Endothelial cell of umbilical vein (primary cell): ENCODE measurements at regions not wholly inside any gene's neighbourhood (a gene's known extent, or its start where the extent isn't known, plus 50 kb on each side); places are given as distances from the start of the nearest gene placed in this dataset.

Experiments
- FOS ChIP-seq: IDR thresholded peaks from 2 replicates; pipeline ENCODE4 v1.6.1; 2011; ENCODE audit warnings: mild to moderate bottlenecking, low read length, moderate library complexity, borderline replicate concordance; ENCODE audit not compliant: insufficient read depth
- JUN ChIP-seq: IDR thresholded peaks from 2 replicates; pipeline ENCODE4 v1.6.1; 2011; ENCODE audit warnings: borderline replicate concordance, low read depth; ENCODE audit not compliant: insufficient read length, insufficient read depth
- TF ChIP-seq, protein P1 (sequence below): IDR thresholded peaks from 2 replicates; pipeline ENCODE4 v1.6.1; 2011; ENCODE audit not compliant: insufficient read depth, insufficient read length
- TF ChIP-seq, protein P2 (sequence below), 2 donors: IDR thresholded peaks; 1 replicate in 1 of 2; 2 replicates in 1 of 2; pipeline ENCODE4 v1.5.1; 2011; ENCODE audit warnings: low read length in 2 of 2, mild to moderate bottlenecking in 2 of 2, moderate library complexity in 2 of 2, control low read depth in 1 of 2, inconsistent platforms in 1 of 2, low read depth in 1 of 2; ENCODE audit not compliant: insufficient read depth in 1 of 2; ENCODE audit errors: extremely low read depth in 1 of 2

DNA sequence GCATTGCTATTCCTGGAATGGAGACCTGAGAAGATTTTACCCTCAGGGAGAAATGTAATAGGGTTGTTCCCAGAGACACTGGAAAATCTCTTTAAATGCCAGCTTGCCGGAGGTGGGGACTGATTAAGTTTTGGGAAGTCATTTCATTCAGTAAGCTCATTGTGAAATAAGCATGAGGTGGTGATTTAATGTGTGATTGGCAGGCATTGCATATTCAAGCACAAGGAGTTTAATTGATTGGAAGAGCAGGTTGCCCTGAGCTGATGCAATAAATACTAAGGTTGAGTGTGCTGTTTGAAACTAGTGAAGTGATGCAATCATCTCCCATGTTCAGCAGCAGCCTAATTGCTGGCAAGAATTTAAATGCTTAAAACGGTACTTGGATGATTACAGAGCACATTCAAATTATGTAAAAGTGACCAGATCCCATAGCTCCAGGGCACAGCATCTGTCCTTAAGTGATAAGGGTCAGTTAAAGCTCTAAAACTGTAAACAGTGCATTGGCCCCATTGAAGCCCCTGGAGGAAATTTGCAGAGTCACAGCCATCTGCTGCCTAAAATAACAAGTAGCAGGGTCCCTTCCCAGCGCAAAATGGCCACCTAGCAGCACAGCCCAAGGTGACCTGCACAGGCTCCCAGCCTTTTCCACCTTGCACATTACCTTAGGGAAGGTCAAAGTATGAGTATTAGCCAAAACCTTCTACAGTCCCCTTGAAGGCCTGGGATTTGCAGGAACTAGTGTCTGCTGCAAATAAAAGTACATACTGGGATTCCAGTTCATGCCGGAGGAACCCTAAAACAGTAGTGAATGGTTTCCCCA is 92.1 kb downstream of the CCDC71L start:
- TF ChIP-seq, protein P1, sequence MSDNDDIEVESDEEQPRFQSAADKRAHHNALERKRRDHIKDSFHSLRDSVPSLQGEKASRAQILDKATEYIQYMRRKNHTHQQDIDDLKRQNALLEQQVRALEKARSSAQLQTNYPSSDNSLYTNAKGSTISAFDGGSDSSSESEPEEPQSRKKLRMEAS = no peak
- TF ChIP-seq FOS (no peak), JUN (no peak)
- TF ChIP-seq, protein P2, sequence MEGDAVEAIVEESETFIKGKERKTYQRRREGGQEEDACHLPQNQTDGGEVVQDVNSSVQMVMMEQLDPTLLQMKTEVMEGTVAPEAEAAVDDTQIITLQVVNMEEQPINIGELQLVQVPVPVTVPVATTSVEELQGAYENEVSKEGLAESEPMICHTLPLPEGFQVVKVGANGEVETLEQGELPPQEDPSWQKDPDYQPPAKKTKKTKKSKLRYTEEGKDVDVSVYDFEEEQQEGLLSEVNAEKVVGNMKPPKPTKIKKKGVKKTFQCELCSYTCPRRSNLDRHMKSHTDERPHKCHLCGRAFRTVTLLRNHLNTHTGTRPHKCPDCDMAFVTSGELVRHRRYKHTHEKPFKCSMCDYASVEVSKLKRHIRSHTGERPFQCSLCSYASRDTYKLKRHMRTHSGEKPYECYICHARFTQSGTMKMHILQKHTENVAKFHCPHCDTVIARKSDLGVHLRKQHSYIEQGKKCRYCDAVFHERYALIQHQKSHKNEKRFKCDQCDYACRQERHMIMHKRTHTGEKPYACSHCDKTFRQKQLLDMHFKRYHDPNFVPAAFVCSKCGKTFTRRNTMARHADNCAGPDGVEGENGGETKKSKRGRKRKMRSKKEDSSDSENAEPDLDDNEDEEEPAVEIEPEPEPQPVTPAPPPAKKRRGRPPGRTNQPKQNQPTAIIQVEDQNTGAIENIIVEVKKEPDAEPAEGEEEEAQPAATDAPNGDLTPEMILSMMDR (IDR thresholded peaks at IDR 0.05; ENCODE audit: extremely low read depth in 1 of 2, insufficient read depth in 1 of 2, low read depth in 1 of 2, low read length in 2 of 2) = no peak
